Heart right ventricle (tissue), 16 donors: ENCODE measurements at regions not wholly inside any gene's neighbourhood (a gene's known extent, or its start where the extent isn't known, plus 50 kb on each side); places are given as distances from the start of the nearest gene placed in this dataset.

Experiments used
- ATAC-seq, 8 donors: fragments of 200-7000 bp; cut with Tn5 transposase; one replicate each; pipeline ENCODE4 v1.9.1; 2020; ENCODE audit warnings: mild to moderate bottlenecking in 8 of 8, moderate library complexity in 8 of 8, moderate number of reproducible peaks in 1 of 8
- DNase-seq, 2 donors: peaks; one replicate each; pipeline ENCODE4 v3.0.0-alpha.2; 2020
- H3K27ac ChIP-seq, 10 donors: fragments of 200-600 bp; sonication (generic) in 2 of 10; one replicate each; pipeline versions ENCODE4 v1.5.0 to v1.8.0; 2020 to 2022; ENCODE audit warnings: mild to moderate bottlenecking in 3 of 10
- H3K27me3 ChIP-seq, 7 donors: fragments of 200-600 bp; one replicate each; pipeline ENCODE4 v1.8.0; 2021 to 2022; ENCODE audit warnings: mild to moderate bottlenecking in 2 of 7
- H3K36me3 ChIP-seq, 9 donors: fragments of 200-600 bp; sonication (generic) in 1 of 9; one replicate each; pipeline versions ENCODE4 v1.5.0 to v1.8.0; 2020 to 2022; ENCODE audit warnings: mild to moderate bottlenecking in 2 of 9
- H3K4me1 ChIP-seq, 9 donors: fragments of 200-600 bp; sonication (generic) in 1 of 9; one replicate each; pipeline versions ENCODE4 v1.5.0 to v1.8.0; 2020 to 2022; ENCODE audit warnings: mild to moderate bottlenecking in 4 of 9
- H3K4me3 ChIP-seq, 10 donors: fragments of 200-600 bp; sonication (generic) in 2 of 10; one replicate each; pipeline versions ENCODE4 v1.5.0 to v1.8.0; 2020 to 2022; ENCODE audit warnings: mild to moderate bottlenecking in 7 of 10, moderate library complexity in 2 of 10
- H3K9me3 ChIP-seq, 11 donors: fragments of 200-600 bp in 10 of 11; sonication (generic) in 2 of 11; one replicate each; pipeline versions ENCODE4 v1.5.0 to v1.8.0; 2013 to 2022; ENCODE audit warnings: mild to moderate bottlenecking in 2 of 11, control low read depth in 1 of 11, moderate library complexity in 1 of 11
- CTCF ChIP-seq, 9 donors: fragments of 200-600 bp; sonication (generic) in 2 of 9; IDR thresholded peaks; one replicate each; pipeline versions ENCODE4 v1.5.0 to v1.8.0; 2021 to 2022; ENCODE audit warnings: antibody characterized with exemption in 9 of 9, mild to moderate bottlenecking in 5 of 9, moderate library complexity in 1 of 9
- WGBS, 2 donors: extraction: QIAGEN DNeasy Blood & Tissue Kit; methylation state at CpG; one replicate each; pipeline ENCODE4 v1.1.7; 2013; ENCODE audit warnings: inconsistent platforms in 1 of 2; 5-methylcytosine and 5-hydroxymethylcytosine counted together
- intact Hi-C, 10 donors: fragments of 100-400 bp; cut with DNase I; formaldehyde crosslinking; loops; one replicate each; pipeline versions ENCODE4 v1.11.1 to v1.14.2; 2022
- donor health status: Arrhythmogenic right ventricular cardiomyopathy.
- donor health status: ischemic (EF 13 %, LVEDD 7.1; RV severe dilation, severe dysfunction).
- donor health status: healthy with polysubstance abuse.
- donor health status: DM: no; HTN: yes; CAD: no.
- donor health status: DM: no; HTN: no; CAD: no.
- donor health status: ischemic (EF 25% LVEDD 6.9; RV normal size, moderate dysfunction).
- donor health status: ischemic (EF 25% LVEDD 5.7; RV mildly dilated, moderate dysfunction).
- donor health status: healthy.
- donor health status: DM: yes; HTN: yes; CAD: no.
- donor health status: Ischemic cardiomyopathy.
- donor health status: ischemic (EF 35%, LVEDD 5.7; RV mildly dilated, moderate dysfunction).
- donor health status: nonischemic (EF 11% LVEDD 7.7; RV severe dilation, severe dysfunction).
- donor health status: DM: yes; HTN: yes; CAD: no.
- donor health status: PGD.
- donor health status: ischemic (EF 29% LVEDD 5.4; RV normal size, mild dysfunction).
- donor health status: nonischemic (EF 23%, LVEDD 6.1; RV moderate dilation, normal function).

- no peak for DNase-seq
- no peak for TF ChIP-seq CTCF (IDR thresholded peaks at IDR 0.05)
- intact Hi-C loops, result no loop called here
- no peaks in the 10 kb centered on the region for H3K4me1 ChIP-seq
- ATAC-seq, result no peak
- no peaks in the 10 kb centered on the region for H3K36me3 ChIP-seq
- no peak overlapping the region for H3K4me3 ChIP-seq
- peaks cover 0 to 3% (median 0%) of the 10 kb centered on the region in 11 donors for H3K9me3 ChIP-seq
- 92 to 95% methylated on average over 2 of the region's 2 CpGs for WGBS, 2 donors
- no peaks in the 10 kb centered on the region for H3K27me3 ChIP-seq
- H3K27ac ChIP-seq, result no peak overlapping the region
These were observed 462.9 kb downstream of the DMRT2 start for GRCh38 chr9:1513105-1513504.

GRCh38 chr9:1514250-1514649, 464.1 kb downstream of the DMRT2 start:
- no peak overlapping the region for H3K4me3 ChIP-seq
- H3K4me1 ChIP-seq, result no peaks in the 10 kb centered on the region
- no peak for DNase-seq
- no peak overlapping the region for H3K27ac ChIP-seq
- intact Hi-C loops, result no loop called here
- no peak for TF ChIP-seq CTCF (IDR thresholded peaks at IDR 0.05)
- no peaks in the 10 kb centered on the region for H3K27me3 ChIP-seq
- ATAC-seq, result no peak
- H3K36me3 ChIP-seq, result no peaks in the 10 kb centered on the region
- 62 to 75% methylated on average over 3 of the region's 3 CpGs for WGBS, 2 donors
- H3K9me3 ChIP-seq, result peaks cover 0 to 5% (median 0%) of the 10 kb centered on the region in 11 donors

GRCh38 chr9:1514776-1515363, 464.7 kb downstream of the DMRT2 start:
- DNase-seq, result no peak
- intact Hi-C loops, result no loop called here
- no peak overlapping the region for H3K27ac ChIP-seq
- no peak for ATAC-seq
- no peak for TF ChIP-seq CTCF (IDR thresholded peaks at IDR 0.05)
- H3K9me3 ChIP-seq, result peaks cover 0 to 6% (median 0%) of the 10 kb centered on the region in 11 donors
- H3K4me3 ChIP-seq, result no peak overlapping the region
- no peaks in the 10 kb centered on the region for H3K4me1 ChIP-seq
- no peaks in the 10 kb centered on the region for H3K27me3 ChIP-seq
- no peaks in the 10 kb centered on the region for H3K36me3 ChIP-seq
- WGBS, 2 donors, result 78 to 84% methylated on average over 2 of the region's 2 CpGs

GRCh38 chr9:1515557-1515956, 465.4 kb downstream of the DMRT2 start:
- Histone ChIP-seq H3K4me1 (no peaks in the 10 kb centered on the region), H3K27me3 (no peaks in the 10 kb centered on the region), H3K9me3 (peaks cover 0 to 4% (median 0%) of the 10 kb centered on the region in 11 donors), H3K27ac (no peak overlapping the region), H3K4me3 (no peak overlapping the region), H3K36me3 (no peaks in the 10 kb centered on the region)
- no peak for ATAC-seq
- intact Hi-C loops, result no loop called here
- no peak for DNase-seq
- WGBS, 2 donors, result 91 to 94% methylated on average over 3 of the region's 3 CpGs
- no peak for TF ChIP-seq CTCF (IDR thresholded peaks at IDR 0.05)
